ENCODE measurements at regions not wholly inside any gene's neighbourhood (a gene's known extent, or its start where the extent isn't known, plus 50 kb on each side); places are given as distances from the start of the nearest gene placed in this dataset.

DNA sequence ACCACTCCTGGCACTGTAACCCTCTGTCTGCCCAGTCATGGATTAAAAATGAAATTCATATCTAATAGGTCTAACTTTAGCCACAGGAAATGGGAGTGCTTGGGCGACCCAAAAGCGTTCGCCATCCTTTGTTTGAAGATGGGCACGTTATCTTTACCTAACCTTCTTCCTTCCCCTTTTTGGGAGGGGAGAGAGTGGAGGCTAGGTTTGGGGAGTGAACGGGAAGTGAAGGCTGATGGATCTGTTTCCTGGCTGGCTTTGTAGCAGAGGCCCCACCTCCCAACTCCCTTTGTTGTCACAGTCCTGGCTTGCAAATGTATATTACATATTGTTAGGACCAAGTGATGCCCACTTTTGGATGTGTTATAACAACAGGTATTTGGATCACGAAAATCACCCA is 98.1 kb upstream of the ARHGEF3 start:
- Histone ChIP-seq H3K9me3 (ENCODE audit: insufficient read depth in 2 of 2, low read depth in 1 of 2, low read length in 1 of 2) (no peaks in the 10 kb centered on the region), H3K56ac (replicated peaks; ENCODE audit: insufficient read length, low read depth, low read length) (no peak overlapping the region), H3K36me3 (ENCODE audit: control insufficient read depth in 2 of 4, insufficient read depth in 4 of 4, low read length in 3 of 4) (no peaks in the 10 kb centered on the region), H3K4me1 (replicated peaks in 1 of 4; ENCODE audit: control insufficient read depth in 3 of 4, insufficient read depth in 4 of 4, low read length in 3 of 4) (peaks cover 0 to 2% (median 0%) of the 10 kb centered on the region in 4 experiments; a peak in 1 of 7 replicates), H4K91ac (replicated peaks; ENCODE audit: insufficient read length, low read length) (no peak overlapping the region), H2BK15ac (ENCODE audit: low read length) (no peak overlapping the region), H3K27me3 (replicated peaks in 1 of 4; ENCODE audit: control insufficient read depth in 3 of 4, extremely low read depth in 1 of 4, insufficient read depth in 3 of 4, low read length in 3 of 4) (no peaks in the 10 kb centered on the region), H3K4me3 (ENCODE audit: extremely low read depth in 1 of 4, insufficient read depth in 2 of 4, low read depth in 3 of 4, low read length in 4 of 4) (no peak overlapping the region), H2BK20ac (ENCODE audit: low read length) (no peak overlapping the region), H4K8ac (ENCODE audit: extremely low read depth, insufficient read depth, low read length) (no peak overlapping the region), H3K4ac (replicated peaks; ENCODE audit: insufficient read length, low read depth, low read length) (no peak overlapping the region), H2BK120ac (replicated peaks; ENCODE audit: low read depth, low read length) (no peak overlapping the region), H3K79me2 (ENCODE audit: control insufficient read depth in 1 of 2, insufficient read depth in 2 of 2, low read length in 2 of 2) (no peaks in the 10 kb centered on the region), H4K20me1 (replicated peaks in 1 of 2; ENCODE audit: control insufficient read depth in 1 of 2, insufficient read depth in 2 of 2, low read length in 2 of 2) (no peaks in the 10 kb centered on the region), H3K27ac (ENCODE audit: low read depth, low read length) (no peak overlapping the region), H3K79me1 (ENCODE audit: low read depth, low read length) (no peaks in the 10 kb centered on the region), H3K18ac (ENCODE audit: extremely low read depth, low read length) (no peak overlapping the region), H3K14ac (ENCODE audit: insufficient read length) (no peak overlapping the region), H3K23me2 (ENCODE audit: low read depth, low read length) (no peaks in the 10 kb centered on the region), H3K23ac (ENCODE audit: insufficient read length) (no peak overlapping the region), H2AK5ac (ENCODE audit: low read depth, low read length) (no peak overlapping the region), H4K5ac (ENCODE audit: insufficient read length, low read depth, low read length) (no peak overlapping the region), H2BK5ac (ENCODE audit: low read depth, low read length) (no peak overlapping the region), H3K4me2 (ENCODE audit: insufficient read depth in 1 of 2, low read depth in 2 of 2, low read length in 2 of 2) (no peak overlapping the region), H2AFZ (ENCODE audit: low read length) (no peak overlapping the region), H2BK12ac (ENCODE audit: low read depth, low read length) (no peak overlapping the region), H3K9ac (replicated peaks in 1 of 4; ENCODE audit: extremely low read depth in 1 of 4, low read depth in 3 of 4, low read length in 3 of 4) (no peak overlapping the region)
- ChIA-PET CTCF (ENCODE audit: partially characterized antibody) (no interaction called here), POLR2A (ENCODE audit: partially characterized antibody) (no interaction called here)
- DNase-seq (ENCODE audit: low read depth in 1 of 2, low spot score in 2 of 2): no peak
- FAIRE-seq: no peak
- TF ChIP-seq JUND (IDR thresholded peaks at IDR 0.05; ENCODE audit: low read length): no peak
- no peak for TF ChIP-seq SUZ12 (IDR thresholded peaks at IDR 0.05; ENCODE audit: low read length)
- TF ChIP-seq EZH2 (IDR thresholded peaks at IDR 0.05; ENCODE audit: low read depth, low read length, severe bottlenecking): no peak
- TF ChIP-seq SRF (IDR thresholded peaks at IDR 0.05; ENCODE audit: low read depth, low read length): no peak
- no peak for TF ChIP-seq SP4 (IDR thresholded peaks at IDR 0.05; ENCODE audit: low read length)
- TF ChIP-seq KDM5A (IDR thresholded peaks at IDR 0.05; ENCODE audit: low read length): no peak
- no peak for TF ChIP-seq HDAC2 (IDR thresholded peaks at IDR 0.05; ENCODE audit: borderline replicate concordance in 1 of 2, low read depth in 2 of 2, low read length in 2 of 2)
- TF ChIP-seq ZNF274 (IDR thresholded peaks at IDR 0.05; ENCODE audit: borderline replicate concordance, extremely low read depth, low read length): no peak
- TF ChIP-seq CEBPB (IDR thresholded peaks at IDR 0.05; ENCODE audit: low read depth, low read length): no peak
- TF ChIP-seq CREB1 (IDR thresholded peaks at IDR 0.05): no peak
- TF ChIP-seq RNF2 (IDR thresholded peaks at IDR 0.05; ENCODE audit: borderline replicate concordance, low read depth, low read length, missing control alignments, poor library complexity, severe bottlenecking): no peak
- TF ChIP-seq SIRT6 (IDR thresholded peaks at IDR 0.05; ENCODE audit: low read length): no peak
- no peak for TF ChIP-seq GABPA (IDR thresholded peaks at IDR 0.05; ENCODE audit: borderline replicate concordance, insufficient read depth, low read length)
- no peak for TF ChIP-seq TBP (IDR thresholded peaks at IDR 0.05; ENCODE audit: low read depth, low read length)
- 74% methylated on average over 6 of the region's 6 CpGs; no CpG with 5 or more reads in 1 of the 2 experiments for WGBS, 2 experiments (ENCODE audit: extremely low coverage in 1 of 2, insufficient coverage in 1 of 2, insufficient read length in 1 of 2, insufficient replicate concordance in 2 of 2, low coverage in 1 of 2, low lambda C conversion rate in 2 of 2, missing lambda C conversion rate in 1 of 2)
